NCI-H2081 (cell line): ENCODE measurements at regions not wholly inside any gene's neighbourhood (a gene's known extent, or its start where the extent isn't known, plus 50 kb on each side); places are given as distances from the start of the nearest gene placed in this dataset.

ENCODE experiments used
- DNase-seq, 2 experiments: peaks; one replicate each; lab custom pipeline; 2025; lab: John Stamatoyannopoulos, UW

- no peak for DNase-seq
Observed at GRCh38 chr7:20945451-20945850, 158.8 kb upstream of the SP8 start.

GRCh38 chr7:20952916-20953315 is 166.2 kb upstream of the SP8 start:
- DNase-seq = no peak

GRCh38 chr7:20954711-20955619 is 168.3 kb upstream of the SP8 start:
- no peak for DNase-seq

GRCh38 chr7:20958572-20958971 is 171.9 kb upstream of the SP8 start:
- DNase-seq = peak; percentile 89 to 96

DNA sequence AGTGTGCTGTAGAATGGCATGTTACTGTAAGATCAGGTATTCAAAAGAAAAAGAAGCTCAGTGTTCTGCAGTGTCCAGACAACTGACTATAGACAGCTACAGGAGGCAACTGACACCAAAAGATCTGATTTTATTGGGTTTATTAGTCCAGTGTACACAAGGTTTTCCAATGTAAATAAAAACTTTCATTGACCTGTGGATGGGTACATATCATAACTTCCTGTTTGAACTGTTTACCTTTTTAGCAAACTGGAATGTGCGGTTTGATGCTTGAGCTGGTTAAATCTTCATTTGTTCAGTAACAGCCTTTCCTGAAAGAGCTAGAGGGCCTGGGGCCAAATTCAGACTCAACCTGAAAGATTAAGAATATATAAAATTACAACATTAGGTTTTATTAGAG is 172.6 kb upstream of the SP8 start:
- DNase-seq = peak in 1 of 2 experiments; percentile 74

DNA sequence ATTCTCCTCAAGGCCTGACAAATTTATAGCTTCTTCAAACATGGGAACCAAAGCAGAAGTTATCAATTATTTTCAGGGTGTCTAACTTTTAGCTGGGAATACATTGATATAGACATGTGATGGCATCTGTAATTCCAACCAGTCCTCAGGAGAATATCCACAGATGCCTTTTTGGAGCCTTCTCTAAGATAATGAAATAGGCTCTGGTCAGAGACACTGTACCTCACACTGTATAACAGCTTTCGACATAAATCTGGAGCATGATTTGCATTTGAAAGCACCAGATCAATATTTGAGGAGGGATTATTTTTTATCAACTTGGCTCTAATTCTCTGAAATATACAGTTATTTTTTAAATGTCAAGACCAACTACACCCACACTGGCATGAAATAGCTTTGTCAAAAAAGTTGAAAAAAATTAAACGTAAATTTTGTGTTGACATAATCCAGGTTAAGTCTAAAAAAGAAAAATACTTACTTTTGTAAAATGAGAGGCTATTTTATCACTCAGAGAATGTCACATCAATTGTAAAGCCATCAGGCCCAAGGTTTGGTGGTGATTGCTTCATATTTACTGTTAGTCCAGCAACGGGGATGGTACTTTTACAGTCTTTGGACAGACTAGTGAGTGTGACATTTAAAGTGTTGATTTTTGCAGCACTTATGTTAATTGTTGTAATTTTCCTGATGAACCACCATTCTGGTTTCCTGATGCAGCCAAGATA is 177.0 kb upstream of the SP8 start:
- DNase-seq = peak in 1 of 2 experiments; percentile 81

GRCh38 chr7:20964281-20964918 is 177.7 kb upstream of the SP8 start:
- peak; percentile 94 to 100 for DNase-seq

GRCh38 chr7:20971219-20971618 is 184.5 kb upstream of the SP8 start:
- no peak for DNase-seq

GRCh38 chr7:20980232-20980631 is 193.5 kb upstream of the SP8 start:
- DNase-seq = no peak

GRCh38 chr7:20980668-20981264 is 194.1 kb upstream of the SP8 start:
- no peak for DNase-seq

GRCh38 chr7:20988340-20988739 is 201.7 kb upstream of the SP8 start:
- no peak for DNase-seq

- DNase-seq = peak; percentile 21 to 64
Observed at GRCh38 chr7:20991544-20991943, 204.9 kb upstream of the SP8 start.

DNA sequence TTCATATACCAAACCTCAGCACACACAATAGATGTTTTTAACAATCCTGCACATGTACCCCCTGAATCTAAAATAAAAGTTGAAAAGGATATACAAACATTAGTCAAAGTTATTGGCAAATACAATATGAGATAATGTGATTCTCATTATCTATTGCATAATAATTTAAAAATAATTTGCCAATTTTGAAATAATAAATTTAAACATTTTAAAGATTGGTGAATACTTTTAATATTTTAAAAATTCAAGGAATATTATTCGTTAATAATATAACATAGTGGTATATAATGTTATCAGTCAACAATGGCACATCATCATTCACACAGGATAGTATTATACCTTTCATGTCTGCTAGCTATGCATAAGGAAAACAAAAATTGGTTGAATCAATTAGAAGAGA is 207.0 kb upstream of the SP8 start:
- no peak for DNase-seq

GRCh38 chr7:20998309-20998708 is 211.6 kb upstream of the SP8 start:
- no peak for DNase-seq

DNA sequence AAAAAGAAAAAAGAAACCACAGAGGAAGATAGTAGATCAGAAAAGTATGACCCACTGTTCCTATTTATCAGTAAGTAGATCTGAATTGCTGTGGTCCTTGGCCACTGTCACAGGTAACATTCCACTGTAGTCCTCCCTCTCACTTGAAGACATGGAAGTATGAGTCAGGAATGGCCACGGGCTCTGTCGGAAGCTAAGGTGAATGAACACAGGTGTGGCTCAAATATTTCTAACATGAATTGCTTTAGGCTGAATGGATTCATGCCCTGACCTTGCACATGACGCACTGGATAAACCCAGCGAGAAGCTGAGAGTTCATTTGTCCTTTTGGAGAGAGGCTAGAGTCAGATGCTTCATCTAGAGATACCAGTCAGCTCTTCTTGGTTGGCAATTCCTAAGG is 224.5 kb upstream of the SP8 start:
- no peak for DNase-seq

- DNase-seq = no peak
Observed at GRCh38 chr7:21013765-21014539, 227.3 kb upstream of the SP8 start.

- no peak for DNase-seq
Observed at GRCh38 chr7:21020667-21021066, 234.0 kb upstream of the SP8 start.

- DNase-seq = peak in 1 of 2 experiments; percentile 15
Observed at GRCh38 chr7:21023841-21024484, 237.3 kb upstream of the SP8 start.

DNA sequence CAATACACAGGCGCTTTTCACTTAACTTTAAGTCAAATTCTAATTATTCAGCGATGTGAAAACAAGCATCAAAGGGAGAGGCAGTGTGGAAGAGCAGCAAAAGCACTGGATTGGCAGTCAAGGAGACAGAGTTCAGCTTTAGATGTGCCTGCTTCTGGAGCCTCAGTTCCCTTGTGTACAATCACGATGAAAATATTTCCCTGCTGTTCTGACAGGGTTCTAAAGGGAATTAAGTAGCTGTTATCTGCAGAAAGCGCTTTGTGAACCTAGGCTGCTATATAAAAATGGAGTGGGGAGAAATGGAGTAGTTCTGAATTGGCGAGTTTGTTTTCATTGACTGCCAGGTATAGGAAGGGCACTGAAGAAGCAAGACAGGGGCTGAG is 237.8 kb upstream of the SP8 start:
- no peak for DNase-seq

DNA sequence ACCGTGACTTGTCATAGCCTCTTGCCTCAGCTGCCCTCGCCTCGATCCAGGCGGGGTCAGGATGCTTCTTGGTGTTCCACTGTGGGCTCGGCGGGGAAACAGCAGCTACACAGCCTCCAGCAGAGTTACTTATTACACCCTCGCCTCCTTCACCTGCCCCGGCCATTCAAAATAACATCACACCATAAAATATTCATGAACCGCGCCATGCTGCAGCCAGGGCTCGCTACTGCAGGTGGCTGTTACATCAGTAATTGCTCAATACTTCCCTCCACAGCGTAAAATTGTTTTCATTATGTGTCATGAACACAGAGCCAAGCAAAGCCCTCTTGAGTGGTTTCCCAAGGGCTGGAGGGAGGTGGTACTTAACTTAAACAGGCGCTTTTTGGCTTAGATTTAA is 241.5 kb upstream of the SP8 start:
- DNase-seq = peak; percentile 93 to 98

DNA sequence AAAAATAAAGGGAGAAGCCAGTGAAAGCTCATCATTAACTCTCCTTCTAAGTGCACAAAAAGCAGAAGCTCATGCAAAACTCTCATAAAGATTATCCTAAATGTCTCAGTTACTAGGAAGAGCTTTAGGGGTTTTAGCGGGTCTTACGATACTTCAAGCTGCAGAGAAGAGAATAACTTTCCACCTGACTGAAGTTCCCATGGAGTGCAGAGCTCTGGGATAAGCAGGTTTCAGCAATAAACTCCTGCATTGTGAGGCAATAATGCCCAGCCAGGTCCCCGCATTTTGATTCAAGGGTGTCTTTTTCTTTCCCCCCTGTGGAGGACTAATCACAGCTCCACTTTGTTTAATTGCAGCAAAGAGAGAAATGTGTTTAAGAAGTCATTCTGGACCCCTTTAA is 241.9 kb upstream of the SP8 start:
- DNase-seq = peak; percentile 41 to 71
